Right hindlimb (tissue), 1 donor: ENCODE measurements at regions not wholly inside any gene's neighbourhood (a gene's known extent, or its start where the extent isn't known, plus 50 kb on each side); places are given as distances from the start of the nearest gene placed in this dataset.

Source experiments
- DNase-seq: peaks from one replicate; pipeline ENCODE4 v3.0.0-alpha.2; 2018

GRCh38 chr15:101124731-101125451 lies 127.0 kb downstream of the CHSY1 start:
- no peak for DNase-seq

GRCh38 chr15:101123222-101123910 lies 128.5 kb downstream of the CHSY1 start:
- no peak for DNase-seq

GRCh38 chr15:101122806-101123205 lies 129.0 kb downstream of the CHSY1 start:
- no peak for DNase-seq

GRCh38 chr15:101122266-101122665 lies 129.6 kb downstream of the CHSY1 start:
- DNase-seq = no peak

- DNase-seq = peak; percentile 73
These were observed 130.2 kb downstream of the CHSY1 start for GRCh38 chr15:101121511-101122090.

GRCh38 chr15:101120987-101121386 lies 130.9 kb downstream of the CHSY1 start:
- no peak for DNase-seq

GRCh38 chr15:101120473-101120872 lies 131.4 kb downstream of the CHSY1 start:
- DNase-seq = no peak
